GM18511 (cell line): ENCODE measurements at regions not wholly inside any gene's neighbourhood (a gene's known extent, or its start where the extent isn't known, plus 50 kb on each side); places are given as distances from the start of the nearest gene placed in this dataset.
"Not testable (repeated sequence)": the region's sequence is repeated elsewhere in the genome, so short reads cannot be mapped to it uniquely, and the experiment has no call there.

Experiments used
- ATAC-seq: cut with Tn5 transposase; IDR thresholded peaks from one replicate; pipeline ENCODE4 v1.9.1; 2021; ENCODE audit warnings: mild to moderate bottlenecking, moderate library complexity; ENCODE audit not compliant: unreplicated experiment

GRCh38 chr4:81319657-81320056, 104.6 kb upstream of the PRKG2 start:
- no peak for ATAC-seq

GRCh38 chr4:81314897-81315470, 100.0 kb upstream of the PRKG2 start:
- peak; percentile 16 for ATAC-seq

GRCh38 chr4:81314196-81314896, 99.3 kb upstream of the PRKG2 start:
- peak; percentile 48 for ATAC-seq

GRCh38 chr4:81307991-81308390, 93.0 kb upstream of the PRKG2 start:
- no peak for ATAC-seq

GRCh38 chr4:81304871-81305270, 89.8 kb upstream of the PRKG2 start:
- ATAC-seq: no peak

- not testable (repeated sequence) for ATAC-seq
Observed at GRCh38 chr4:81300352-81300751, 85.3 kb upstream of the PRKG2 start.

- ATAC-seq: no peak
Observed at GRCh38 chr4:81290813-81291212, 75.8 kb upstream of the PRKG2 start.

- ATAC-seq: no peak
Observed at GRCh38 chr4:81287101-81287500, 72.1 kb upstream of the PRKG2 start.

- ATAC-seq: no peak
Observed at GRCh38 chr4:81282131-81282530, 67.1 kb upstream of the PRKG2 start.

GRCh38 chr4:81274460-81274859, 59.4 kb upstream of the PRKG2 start:
- no peak for ATAC-seq

- no peak for ATAC-seq
Observed at GRCh38 chr4:81272671-81273070, 57.6 kb upstream of the PRKG2 start.
